Suprapubic skin (tissue), 4 donors: ENCODE measurements at regions not wholly inside any gene's neighbourhood (a gene's known extent, or its start where the extent isn't known, plus 50 kb on each side); places are given as distances from the start of the nearest gene placed in this dataset.

Experiments used
- CTCF ChIP-seq, 2 donors: fragments of 200-600 bp in 1 of 2; fragments of 450-650 bp in 1 of 2; sonication (generic) in 1 of 2; IDR thresholded peaks; one replicate each; pipeline ENCODE4 v1.5.1; 2016 to 2019; ENCODE audit warnings: antibody characterized with exemption in 2 of 2, mild to moderate bottlenecking in 1 of 2, moderate library complexity in 1 of 2
- EP300 ChIP-seq: sonication (generic); formaldehyde crosslinking; IDR thresholded peaks from one replicate; pipeline ENCODE4 v1.6.1; 2017; ENCODE audit warnings: antibody characterized with exemption
- POLR2A ChIP-seq, 2 donors: fragments of 450-650 bp; IDR thresholded peaks; one replicate each; pipeline ENCODE4 v1.6.1; 2017; ENCODE audit warnings: antibody characterized with exemption in 2 of 2, mild to moderate bottlenecking in 2 of 2, moderate library complexity in 2 of 2
- POLR2AphosphoS5 ChIP-seq, 3 donors: sonication (generic); formaldehyde crosslinking; IDR thresholded peaks; one replicate each; pipeline ENCODE4 v1.6.1; 2017; ENCODE audit warnings: antibody characterized with exemption in 3 of 3

GRCh38 chr15:31528846-31529245 is 202.2 kb downstream of the KLF13 start:
- no peak for TF ChIP-seq CTCF (IDR thresholded peaks at IDR 0.05)
- no peak for TF ChIP-seq POLR2A (IDR thresholded peaks at IDR 0.05)
- no peak for TF ChIP-seq EP300
- no peak for TF ChIP-seq POLR2AphosphoS5 (IDR thresholded peaks at IDR 0.05)
